GM21825 (cell line): ENCODE measurements at regions not wholly inside any gene's neighbourhood (a gene's known extent, or its start where the extent isn't known, plus 50 kb on each side); places are given as distances from the start of the nearest gene placed in this dataset.

Experiments used
- ATAC-seq: cut with Tn5 transposase; IDR thresholded peaks from one replicate; pipeline ENCODE4 v1.9.1; 2021; ENCODE audit warnings: mild to moderate bottlenecking, moderate library complexity; ENCODE audit not compliant: unreplicated experiment

DNA sequence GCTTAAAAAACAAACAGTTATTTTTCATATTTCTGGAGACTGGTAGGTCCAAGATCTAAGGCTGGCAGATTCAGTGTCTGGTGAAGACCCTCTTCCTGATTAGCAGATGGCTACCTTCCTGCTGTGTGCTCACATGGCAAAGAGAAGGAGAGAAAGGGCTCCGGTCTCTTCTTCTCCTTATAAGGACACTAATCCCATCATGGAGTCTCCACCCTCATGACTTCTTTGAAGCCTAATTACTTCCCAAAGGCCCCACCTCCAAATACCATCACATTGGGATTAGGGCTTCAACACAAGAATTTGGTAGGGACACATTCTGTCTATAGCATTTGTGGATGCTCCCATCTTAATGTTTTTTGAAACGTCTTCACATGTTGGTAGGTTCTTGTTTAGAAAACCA lies 391.1 kb downstream of the TMEM161B start:
- ATAC-seq: no peak

DNA sequence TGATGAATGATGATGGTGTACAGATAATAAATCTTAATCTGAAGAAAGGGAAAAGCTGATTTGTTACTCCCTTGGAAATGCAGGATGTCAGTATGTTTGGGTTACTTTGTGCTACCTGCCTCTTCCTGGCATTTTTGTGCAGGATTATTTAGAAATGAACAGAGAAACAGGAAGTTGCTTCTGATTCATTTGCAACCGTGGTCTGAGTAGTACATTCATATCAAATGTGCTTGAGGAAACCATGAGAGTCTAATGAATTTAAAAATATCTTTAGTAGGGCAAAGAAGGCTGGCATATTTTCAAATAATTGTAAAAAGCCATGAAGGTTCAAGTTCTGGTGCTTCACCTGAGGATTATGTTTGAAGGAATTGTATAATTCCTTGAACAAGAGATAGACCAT lies 391.6 kb downstream of the TMEM161B start:
- no peak for ATAC-seq

DNA sequence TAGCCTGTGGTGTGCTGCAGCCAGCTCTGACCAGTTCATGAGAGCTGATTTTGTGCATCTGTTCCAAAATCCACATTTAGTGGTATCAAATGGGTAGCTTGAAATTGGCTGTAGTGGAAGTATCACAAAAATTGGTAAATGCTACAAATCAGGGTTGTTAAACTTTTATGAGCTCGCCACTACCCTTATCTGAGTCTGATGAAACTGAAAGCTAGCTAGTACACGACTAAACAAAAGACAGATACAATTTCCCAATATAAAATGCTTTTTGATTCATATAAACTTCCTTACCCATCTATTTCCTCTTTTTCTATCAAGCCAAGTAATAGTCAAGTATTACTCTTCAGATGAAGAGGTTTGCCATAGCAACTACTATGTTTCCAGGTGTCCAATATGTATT lies 392.0 kb downstream of the TMEM161B start:
- no peak for ATAC-seq

DNA sequence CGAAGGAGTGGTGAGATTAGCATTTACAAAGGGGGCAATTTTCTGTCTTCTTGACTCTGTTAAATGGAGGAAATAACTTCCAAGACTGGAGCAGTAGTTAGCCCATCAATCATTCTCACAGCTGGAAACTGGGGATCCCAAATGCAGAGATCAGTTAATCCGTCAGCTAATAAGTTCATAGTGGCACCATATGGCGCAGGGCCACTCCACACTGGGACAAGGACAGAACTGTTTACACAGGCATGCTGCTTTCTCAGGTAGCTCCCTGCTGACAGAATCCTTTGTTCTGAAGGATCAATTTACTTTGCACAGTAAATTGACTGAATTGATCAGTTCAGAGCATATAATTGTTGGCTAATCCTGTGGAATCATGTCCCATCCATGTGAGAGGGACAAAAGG lies 395.7 kb downstream of the TMEM161B start:
- ATAC-seq: no peak

DNA sequence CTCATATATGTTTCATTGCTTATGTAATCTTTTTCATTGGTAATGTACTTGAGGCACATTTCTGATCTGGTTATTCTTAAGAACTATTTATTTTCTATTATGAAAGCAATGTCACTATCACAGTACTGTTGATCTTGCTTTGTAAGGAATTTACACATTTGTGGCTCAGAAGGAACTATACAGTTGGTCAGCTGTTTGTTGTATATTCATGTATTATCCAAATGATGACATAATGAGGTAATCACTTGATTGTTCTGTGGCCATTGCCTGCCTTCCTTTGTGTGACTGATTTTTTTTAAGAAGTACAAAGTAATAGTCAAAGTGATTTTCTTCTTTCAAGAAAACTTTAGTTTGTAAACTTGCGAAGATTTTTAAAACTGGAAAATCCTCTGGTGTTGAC lies 399.9 kb downstream of the TMEM161B start:
- ATAC-seq: no peak

DNA sequence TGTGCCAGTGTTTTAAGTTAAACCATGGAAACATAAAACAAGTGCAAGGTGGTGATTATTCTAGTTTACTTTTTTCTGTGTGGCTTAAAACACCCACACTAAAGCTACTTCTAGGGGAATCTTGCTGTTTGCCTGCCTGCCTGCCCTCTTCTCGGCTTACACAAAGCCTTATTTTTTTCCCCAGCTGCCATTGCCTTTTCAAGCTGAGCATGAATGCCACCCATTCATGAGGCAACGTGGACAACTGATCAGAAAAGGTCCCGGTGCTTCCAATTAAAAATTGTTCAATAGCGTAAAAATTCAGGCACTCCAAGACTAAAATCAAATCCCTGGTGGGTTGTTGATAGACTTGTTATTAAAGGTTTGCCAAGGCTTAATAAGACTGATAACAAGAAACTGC lies 401.4 kb downstream of the TMEM161B start:
- ATAC-seq: no peak

- ATAC-seq: no peak
Observed at GRCh38 chr5:87853541-87853940, 415.1 kb downstream of the TMEM161B start.

GRCh38 chr5:87851603-87852002 lies 417.0 kb downstream of the TMEM161B start:
- ATAC-seq: no peak

DNA sequence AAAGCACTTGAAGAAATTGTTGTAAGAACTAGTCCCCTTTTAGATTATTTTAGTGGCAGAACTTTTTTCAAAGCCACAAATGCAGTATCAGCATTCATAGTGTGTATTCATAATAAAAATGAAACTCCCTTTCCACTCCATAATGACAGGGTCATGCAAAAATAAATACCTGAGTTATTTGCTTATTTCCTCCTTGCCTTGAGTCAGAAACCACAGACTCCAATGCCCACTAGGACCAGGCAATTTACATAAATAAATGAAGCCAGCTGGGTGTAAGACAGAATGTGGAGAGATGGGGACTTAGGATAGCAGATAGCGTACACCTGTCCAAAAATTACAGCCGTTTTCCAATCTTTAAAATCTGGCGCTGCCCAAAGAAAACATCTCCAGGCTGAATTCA lies 417.8 kb downstream of the TMEM161B start:
- no peak for ATAC-seq

DNA sequence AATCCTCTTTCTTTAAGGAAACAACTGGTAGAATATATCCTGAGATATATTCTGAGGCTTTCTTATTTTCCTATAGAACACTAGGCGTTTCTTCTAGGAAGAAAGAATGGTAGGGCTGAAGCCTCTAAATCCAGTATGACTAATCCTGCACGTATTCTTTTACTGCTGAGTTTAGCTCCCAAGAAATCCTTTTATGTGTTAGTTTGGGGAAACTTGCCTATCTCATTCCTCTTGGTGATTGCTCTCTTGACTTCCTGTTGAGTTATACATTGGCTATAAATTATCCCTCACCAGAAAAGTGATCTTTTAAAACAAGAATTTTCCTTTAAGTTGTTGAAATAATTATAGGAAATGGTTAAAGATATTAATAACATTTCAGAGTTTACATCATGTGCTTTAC lies 422.9 kb downstream of the TMEM161B start:
- no peak for ATAC-seq

- ATAC-seq: no peak
Observed at GRCh38 chr5:87844866-87845265, 423.8 kb downstream of the TMEM161B start.

DNA sequence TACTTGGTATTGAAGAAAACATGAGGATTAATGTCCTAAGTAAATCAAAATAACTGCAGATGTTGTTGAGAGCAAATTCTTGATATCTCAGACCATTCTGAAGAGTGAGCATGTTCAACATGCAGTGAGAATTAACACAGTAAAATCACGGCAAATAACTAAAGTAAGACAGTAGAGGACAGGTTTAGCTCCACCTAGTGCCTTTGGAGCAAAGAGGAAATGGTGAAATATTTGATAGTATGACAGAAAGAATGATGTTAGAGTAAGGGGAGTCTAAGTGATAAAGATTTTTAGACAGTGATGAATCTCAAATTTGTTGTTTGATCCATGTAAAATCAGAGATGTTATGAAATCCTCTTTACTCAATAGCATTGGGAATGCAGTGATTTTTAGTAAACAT lies 424.2 kb downstream of the TMEM161B start:
- ATAC-seq: no peak

DNA sequence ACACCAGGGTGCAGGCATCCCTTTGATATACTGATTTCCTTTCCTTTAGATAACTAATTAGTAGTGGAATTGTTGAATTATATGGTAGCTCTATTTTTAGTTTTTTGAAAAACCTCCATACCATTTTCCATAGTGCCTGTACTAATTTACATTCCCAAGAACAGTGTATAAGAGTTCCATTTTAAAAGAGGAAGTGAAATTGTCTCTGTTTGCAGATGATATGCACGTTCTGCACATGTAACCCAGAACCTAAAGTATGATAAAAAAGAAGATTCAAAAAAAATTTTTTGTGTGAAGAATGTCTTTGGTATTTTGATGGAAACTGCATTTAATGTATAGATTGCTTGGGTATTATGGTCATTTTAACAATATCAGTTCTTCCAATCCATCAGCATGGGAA lies 424.0 kb upstream of the CCNH start:
- no peak for ATAC-seq

DNA sequence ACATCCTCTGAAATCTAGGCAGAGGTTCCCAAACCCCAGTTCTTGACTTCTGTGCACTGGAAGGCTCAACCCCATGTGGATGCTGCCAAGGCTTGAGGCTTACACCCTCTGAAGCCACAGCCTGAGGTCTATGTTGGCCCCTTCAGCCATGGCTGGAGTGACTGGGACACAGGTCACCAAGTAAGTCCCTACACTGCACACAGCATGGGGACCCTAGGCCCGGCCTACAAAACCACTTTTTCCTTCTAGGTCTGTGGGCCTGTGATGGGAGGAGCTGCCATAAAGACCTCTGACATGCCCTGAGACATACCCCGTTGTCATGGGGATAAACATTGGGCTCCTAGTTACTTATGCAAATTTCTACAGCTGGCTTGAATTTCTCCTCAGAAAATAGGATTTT lies 418.8 kb upstream of the CCNH start:
- no peak for ATAC-seq

- no peak for ATAC-seq
Observed at GRCh38 chr5:87829217-87829551, 416.5 kb upstream of the CCNH start.

- no peak for ATAC-seq
Observed at GRCh38 chr5:87828545-87829216, 416.0 kb upstream of the CCNH start.

DNA sequence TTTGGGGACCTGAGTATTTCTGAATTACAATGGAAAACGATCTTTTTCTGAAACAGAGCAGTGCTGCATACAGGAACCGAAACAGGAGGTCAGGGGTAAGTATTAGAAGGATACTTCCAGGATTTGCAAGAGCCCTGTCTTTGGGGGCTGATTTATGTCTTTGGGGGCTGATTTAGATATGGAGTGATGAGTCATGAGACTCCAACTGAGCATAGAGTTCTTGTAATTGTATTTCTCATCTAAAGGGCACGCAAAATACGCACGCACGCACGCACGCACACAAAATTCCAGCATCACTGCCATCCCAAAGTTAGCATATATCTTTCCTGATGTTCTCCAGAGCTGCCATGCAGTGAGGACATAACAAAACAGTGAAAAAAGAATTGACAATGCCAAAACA lies 414.8 kb upstream of the CCNH start:
- no peak for ATAC-seq

DNA sequence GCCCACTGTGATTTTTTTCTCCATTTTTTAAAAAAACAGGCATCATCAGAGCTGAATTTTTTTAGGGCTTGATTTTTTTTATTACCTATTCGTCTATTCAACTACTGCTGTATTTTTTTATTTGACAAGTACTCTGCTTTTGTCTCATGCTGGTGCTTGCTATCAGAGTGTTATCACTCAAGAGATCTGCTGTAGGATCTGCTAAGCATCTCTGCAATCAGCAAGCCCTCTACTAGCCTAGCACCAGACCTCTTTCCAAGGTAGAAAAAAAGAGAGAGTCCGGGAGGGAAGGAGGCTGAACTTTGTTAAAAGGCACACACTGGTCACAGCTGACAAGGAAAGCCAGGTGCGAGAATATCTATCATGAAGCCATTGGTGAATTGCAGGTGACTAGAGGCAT lies 413.8 kb upstream of the CCNH start:
- ATAC-seq: no peak

DNA sequence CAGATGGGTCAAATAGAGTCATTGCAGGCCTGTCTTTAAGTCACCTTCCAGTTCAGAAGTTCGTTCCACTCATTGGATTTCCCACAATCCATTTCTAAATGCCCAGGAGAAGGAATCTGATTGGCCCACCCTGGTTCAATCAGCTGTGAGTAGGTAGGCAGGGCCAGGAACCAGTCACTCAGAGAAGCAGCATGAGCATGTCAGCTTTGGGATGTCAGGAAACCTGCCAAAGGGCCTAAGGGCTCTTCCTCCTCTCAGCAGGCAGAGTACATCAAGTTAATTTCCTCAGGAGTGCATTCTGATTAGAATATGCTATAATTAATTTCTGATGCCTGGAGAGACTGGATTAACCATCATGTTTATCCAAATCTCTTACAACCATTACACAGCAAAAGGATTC lies 412.9 kb upstream of the CCNH start:
- ATAC-seq: no peak

DNA sequence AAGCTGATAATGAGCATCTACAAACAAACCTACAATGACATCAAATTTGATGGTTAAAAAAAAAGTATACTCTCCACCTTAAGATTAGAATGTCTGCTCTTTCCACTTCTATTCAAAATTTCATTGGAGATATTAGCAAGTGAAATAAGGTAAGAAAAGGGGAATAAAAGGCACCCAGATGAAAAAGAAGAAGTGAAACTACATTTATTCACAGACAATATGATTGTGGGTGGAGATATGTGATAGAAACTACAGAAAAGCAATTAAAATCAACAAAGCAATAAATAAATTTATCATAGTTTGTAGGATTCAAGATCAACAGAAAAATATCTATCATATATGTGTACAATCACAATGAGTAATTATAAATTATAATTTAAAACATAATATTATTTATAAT lies 395.1 kb upstream of the CCNH start:
- ATAC-seq: no peak

DNA sequence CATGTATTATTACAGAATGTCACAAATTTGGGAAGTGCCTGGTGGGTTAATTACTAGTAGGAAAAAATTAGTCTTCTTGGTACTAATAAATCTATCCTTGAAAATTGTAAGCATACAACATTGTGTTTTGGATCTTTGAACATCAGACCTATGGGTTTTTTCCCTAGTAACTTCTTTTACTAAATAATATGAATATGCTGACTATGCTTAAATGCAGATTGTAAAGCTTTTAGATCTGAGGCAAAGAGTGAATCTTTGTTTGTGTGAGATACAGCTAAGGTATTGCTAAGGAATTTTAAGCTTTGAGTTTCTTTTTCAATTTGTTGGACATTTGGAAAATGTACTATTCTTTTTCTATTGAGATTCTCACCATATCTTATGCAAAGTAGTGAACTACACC lies 390.6 kb upstream of the CCNH start:
- ATAC-seq: no peak

DNA sequence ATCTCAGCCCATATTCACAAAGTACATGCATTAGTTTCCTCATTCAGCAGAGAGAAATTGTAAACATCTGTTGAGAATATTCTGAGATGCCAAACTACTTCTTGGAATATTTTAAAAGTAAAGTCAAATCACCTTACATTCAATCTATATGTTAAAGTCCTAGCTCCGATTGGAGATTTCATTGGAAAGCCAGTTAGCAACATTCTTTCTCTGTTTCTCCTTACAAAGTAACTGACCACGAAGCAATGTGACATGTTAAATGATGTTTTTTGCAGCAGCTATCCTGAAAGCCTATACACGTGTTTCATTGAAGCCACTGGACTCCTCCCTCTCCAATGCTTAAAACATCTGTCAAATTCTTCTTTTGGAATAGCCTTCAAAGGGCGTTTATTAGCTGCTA lies 379.1 kb upstream of the CCNH start:
- ATAC-seq: no peak

- no peak for ATAC-seq
Observed at GRCh38 chr5:87788416-87788815, 375.7 kb upstream of the CCNH start.
